Endothelial cell (in vitro differentiated cells): ENCODE measurements at regions not wholly inside any gene's neighbourhood (a gene's known extent, or its start where the extent isn't known, plus 50 kb on each side); places are given as distances from the start of the nearest gene placed in this dataset.

Source experiments
- DNase-seq: peaks from one replicate; pipeline ENCODE4 v3.0.0; 2021; ENCODE audit warnings: low spot score
- H3K27ac Mint-ChIP-seq: one replicate; pipeline ENCODE4 v1.8.0; 2021; ENCODE audit warnings: mixed read lengths, inconsistent platforms; ENCODE audit not compliant: unreplicated experiment
- H3K27me3 Mint-ChIP-seq: one replicate; pipeline ENCODE4 v1.8.0; 2021; ENCODE audit warnings: mild to moderate bottlenecking, moderate library complexity, mixed read lengths, inconsistent platforms; ENCODE audit not compliant: unreplicated experiment
- H3K36me3 Mint-ChIP-seq: one replicate; pipeline ENCODE4 v1.8.0; 2021; ENCODE audit warnings: mild to moderate bottlenecking, low read depth, mixed read lengths, inconsistent platforms; ENCODE audit not compliant: unreplicated experiment
- H3K4me1 Mint-ChIP-seq: one replicate; pipeline ENCODE4 v1.8.0; 2021; ENCODE audit warnings: mild to moderate bottlenecking, mixed read lengths, inconsistent platforms; ENCODE audit not compliant: unreplicated experiment
- H3K4me3 Mint-ChIP-seq: one replicate; pipeline ENCODE4 v1.8.0; 2021; ENCODE audit warnings: mild to moderate bottlenecking, mixed read lengths, inconsistent platforms; ENCODE audit not compliant: unreplicated experiment
- H3K9me3 Mint-ChIP-seq: one replicate; pipeline ENCODE4 v1.8.0; 2021; ENCODE audit warnings: mixed read lengths, inconsistent platforms; ENCODE audit not compliant: unreplicated experiment
- TF ChIP-seq, protein P1 (sequence below): fragments of 200-600 bp; sonication (generic); IDR thresholded peaks from one replicate; pipeline ENCODE4 v1.5.0; 2021; ENCODE audit warnings: antibody characterized with exemption; ENCODE audit not compliant: unreplicated experiment

DNA sequence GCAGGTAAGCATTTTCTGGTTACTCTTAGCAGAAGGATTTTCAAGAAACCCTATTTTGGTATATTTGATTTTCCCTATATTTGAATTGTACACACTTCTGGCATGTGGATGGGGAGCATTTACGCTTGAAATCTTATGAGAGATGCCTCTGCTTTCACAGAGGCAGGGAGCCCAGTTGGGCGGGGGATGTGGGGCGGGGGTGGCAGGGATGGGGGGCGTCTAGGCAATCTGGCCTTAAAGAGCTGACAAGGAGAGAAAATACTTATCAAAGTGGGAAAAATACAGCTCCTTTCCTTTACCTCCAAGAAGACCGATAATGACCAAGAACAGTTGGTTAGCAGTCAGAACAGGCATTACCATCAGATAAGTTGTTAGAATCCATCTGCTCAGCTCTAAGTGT, 79.1 kb upstream of the NUDT7 start:
- Mint-ChIP-seq H3K4me3 (no peak overlapping the region), H3K36me3 (no peaks in the 10 kb centered on the region), H3K27ac (no peak overlapping the region), H3K9me3 (no peaks in the 10 kb centered on the region), H3K4me1 (peaks cover 4% of the 10 kb centered on the region), H3K27me3 (peaks cover 2% of the 10 kb centered on the region)
- no peak for DNase-seq
- TF ChIP-seq, protein P1, sequence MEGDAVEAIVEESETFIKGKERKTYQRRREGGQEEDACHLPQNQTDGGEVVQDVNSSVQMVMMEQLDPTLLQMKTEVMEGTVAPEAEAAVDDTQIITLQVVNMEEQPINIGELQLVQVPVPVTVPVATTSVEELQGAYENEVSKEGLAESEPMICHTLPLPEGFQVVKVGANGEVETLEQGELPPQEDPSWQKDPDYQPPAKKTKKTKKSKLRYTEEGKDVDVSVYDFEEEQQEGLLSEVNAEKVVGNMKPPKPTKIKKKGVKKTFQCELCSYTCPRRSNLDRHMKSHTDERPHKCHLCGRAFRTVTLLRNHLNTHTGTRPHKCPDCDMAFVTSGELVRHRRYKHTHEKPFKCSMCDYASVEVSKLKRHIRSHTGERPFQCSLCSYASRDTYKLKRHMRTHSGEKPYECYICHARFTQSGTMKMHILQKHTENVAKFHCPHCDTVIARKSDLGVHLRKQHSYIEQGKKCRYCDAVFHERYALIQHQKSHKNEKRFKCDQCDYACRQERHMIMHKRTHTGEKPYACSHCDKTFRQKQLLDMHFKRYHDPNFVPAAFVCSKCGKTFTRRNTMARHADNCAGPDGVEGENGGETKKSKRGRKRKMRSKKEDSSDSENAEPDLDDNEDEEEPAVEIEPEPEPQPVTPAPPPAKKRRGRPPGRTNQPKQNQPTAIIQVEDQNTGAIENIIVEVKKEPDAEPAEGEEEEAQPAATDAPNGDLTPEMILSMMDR, result no peak

DNA sequence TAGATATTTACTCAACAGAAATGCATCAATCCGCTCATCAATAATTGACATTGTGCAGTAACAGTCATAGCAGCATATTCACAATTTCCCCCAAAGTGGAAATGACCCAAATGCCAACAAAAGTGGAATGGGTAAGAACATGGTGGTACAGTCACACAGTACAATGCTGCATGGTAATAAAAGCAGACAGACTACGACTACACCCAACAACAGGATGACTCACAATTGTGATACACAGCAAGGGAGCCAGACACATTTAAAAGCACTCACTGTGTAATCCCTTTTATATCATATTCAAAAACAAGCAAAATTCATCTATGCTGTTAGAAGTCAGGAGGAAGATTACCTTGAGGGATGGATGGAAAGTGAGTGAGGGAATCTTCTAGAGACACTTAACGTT, 76.5 kb upstream of the NUDT7 start:
- H3K4me1 Mint-ChIP-seq, result peaks cover 10% of the 10 kb centered on the region
- H3K9me3 Mint-ChIP-seq, result no peaks in the 10 kb centered on the region
- no peaks in the 10 kb centered on the region for H3K27me3 Mint-ChIP-seq
- H3K36me3 Mint-ChIP-seq, result no peaks in the 10 kb centered on the region
- DNase-seq, result no peak
- H3K27ac Mint-ChIP-seq, result no peak overlapping the region
- TF ChIP-seq, protein P1, result no peak
- H3K4me3 Mint-ChIP-seq, result no peak overlapping the region

DNA sequence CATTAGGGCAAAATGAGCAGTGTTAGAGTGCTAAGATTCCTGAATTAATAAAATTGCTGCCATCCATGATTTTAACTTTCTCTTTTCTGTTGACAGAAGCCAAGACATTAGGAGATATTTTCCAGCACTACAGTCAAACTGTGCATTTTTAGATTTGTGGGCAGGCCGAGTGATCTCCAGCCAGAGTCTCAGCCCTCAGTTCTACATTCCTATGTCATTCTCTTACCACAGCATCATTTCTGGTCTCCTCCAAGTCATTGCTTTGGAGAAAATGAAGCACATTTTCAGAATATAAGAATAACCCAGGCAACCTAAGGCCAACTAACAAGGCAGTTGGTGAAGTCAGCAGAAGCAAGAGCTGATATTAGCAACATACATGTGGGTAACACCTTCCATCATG, 74.6 kb upstream of the NUDT7 start:
- no peaks in the 10 kb centered on the region for H3K9me3 Mint-ChIP-seq
- TF ChIP-seq, protein P1, result no peak
- DNase-seq, result no peak
- H3K36me3 Mint-ChIP-seq, result no peaks in the 10 kb centered on the region
- peaks cover 15% of the 10 kb centered on the region for H3K4me1 Mint-ChIP-seq
- H3K27me3 Mint-ChIP-seq, result no peaks in the 10 kb centered on the region
- H3K27ac Mint-ChIP-seq, result no peak overlapping the region
- H3K4me3 Mint-ChIP-seq, result no peak overlapping the region

DNA sequence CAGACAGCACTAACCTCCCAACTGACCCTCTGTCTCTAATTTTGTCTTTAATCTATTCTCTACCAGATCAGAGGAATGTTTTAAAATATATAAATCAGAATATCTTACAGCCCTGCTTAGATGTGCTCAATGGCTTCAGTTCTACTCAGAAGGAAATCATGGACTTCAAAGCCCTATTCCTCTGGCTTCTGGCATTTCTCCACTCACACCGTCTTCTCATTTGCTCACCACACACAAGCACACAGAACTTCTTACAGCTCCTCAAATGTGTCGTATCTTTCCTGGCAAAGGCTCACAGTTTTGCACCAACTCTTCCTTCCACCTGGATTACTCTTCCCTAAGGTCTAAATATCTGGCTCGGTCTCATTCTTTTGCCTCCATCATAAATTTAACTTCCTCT, 71.6 kb upstream of the NUDT7 start:
- Mint-ChIP-seq H3K36me3 (no peaks in the 10 kb centered on the region), H3K27ac (no peak overlapping the region), H3K27me3 (no peaks in the 10 kb centered on the region), H3K4me1 (peaks cover 15% of the 10 kb centered on the region), H3K9me3 (no peaks in the 10 kb centered on the region), H3K4me3 (no peak overlapping the region)
- TF ChIP-seq, protein P1, result no peak
- DNase-seq, result no peak

DNA sequence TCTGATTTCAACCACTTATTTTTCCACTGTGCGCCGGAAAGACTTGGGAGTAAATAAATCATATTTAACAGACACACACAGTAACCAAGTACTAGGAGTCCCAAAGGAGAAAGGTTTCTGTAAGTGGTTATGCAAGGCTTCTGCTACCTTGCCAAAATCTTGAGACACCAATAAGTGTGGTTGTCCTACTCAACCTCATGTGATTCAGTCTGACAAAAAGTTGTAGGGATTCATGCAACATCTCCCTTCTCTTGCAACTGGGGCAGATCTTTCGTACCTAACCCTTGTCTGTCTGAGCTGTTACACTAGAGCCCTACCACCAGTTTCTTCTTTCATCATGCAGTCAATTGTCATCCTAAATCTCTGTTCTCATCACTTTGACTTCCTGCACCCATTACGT, 69.9 kb upstream of the NUDT7 start:
- H3K4me3 Mint-ChIP-seq, result no peak overlapping the region

More for the DNA sequence above, 69.9 kb upstream of the NUDT7 start:
- Mint-ChIP-seq H3K36me3 (no peaks in the 10 kb centered on the region), H3K27ac (no peak overlapping the region), H3K27me3 (peaks cover 1% of the 10 kb centered on the region), H3K9me3 (no peaks in the 10 kb centered on the region), H3K4me1 (peaks cover 15% of the 10 kb centered on the region)
- TF ChIP-seq, protein P1, result no peak
- no peak for DNase-seq
